ENCODE measurements at regions not wholly inside any gene's neighbourhood (a gene's known extent, or its start where the extent isn't known, plus 50 kb on each side); places are given as distances from the start of the nearest gene placed in this dataset.

DNA sequence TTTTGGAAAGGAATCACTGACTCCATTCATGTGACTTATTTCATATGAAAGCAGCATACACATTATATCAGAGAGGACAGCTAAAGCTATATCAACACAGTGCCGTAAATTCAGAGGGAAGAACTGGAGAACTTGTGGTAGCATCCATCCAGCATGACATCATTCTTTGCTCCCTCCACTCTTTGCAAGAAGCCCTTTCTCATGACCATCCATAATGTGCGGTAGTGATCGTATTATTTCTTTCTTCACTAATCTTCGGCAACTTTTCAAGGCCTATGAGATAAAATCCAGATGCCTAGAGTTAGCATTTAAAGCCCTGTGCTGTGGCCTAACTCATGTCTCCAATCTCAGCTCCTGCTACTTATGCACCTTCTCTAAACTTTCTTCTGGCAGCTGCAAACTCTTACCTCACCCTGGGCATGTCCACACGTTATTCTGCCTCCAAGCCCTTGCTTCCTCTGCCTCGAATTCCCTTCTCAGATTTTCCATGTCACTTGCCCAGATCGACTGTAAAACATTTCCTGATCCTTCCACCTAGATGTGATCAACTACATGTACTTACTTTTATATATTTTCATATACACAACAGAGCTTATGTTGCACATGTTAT lies 307.3 kb upstream of the SGCD start:
- H4K20me1 ChIP-seq (replicated peaks; ENCODE audit: control insufficient read depth, extremely low read depth, insufficient read depth, low read length) = no peaks in the 10 kb centered on the region
- H3K9ac ChIP-seq (replicated peaks; ENCODE audit: extremely low read depth, insufficient read depth, low read length) = no peak overlapping the region
- H3K9me3 ChIP-seq (replicated peaks; ENCODE audit: control insufficient read depth, insufficient read depth, low read length) = peaks cover 8% of the 10 kb centered on the region
- H3K79me2 ChIP-seq (ENCODE audit: control insufficient read depth, insufficient read depth, low read length) = no peaks in the 10 kb centered on the region
- H3K9me1 ChIP-seq (replicated peaks; ENCODE audit: control insufficient read depth, extremely low read depth, insufficient read depth, low read length) = no peaks in the 10 kb centered on the region
- no peaks in the 10 kb centered on the region for H3K27me3 ChIP-seq (ENCODE audit: control insufficient read depth in 2 of 2, insufficient read depth in 2 of 2, low read length in 2 of 2)
- TF ChIP-seq POLR2AphosphoS5 (IDR thresholded peaks at IDR 0.05; ENCODE audit: insufficient read depth, low read depth, low read length) (no peak), JUN (IDR thresholded peaks at IDR 0.05; ENCODE audit: borderline replicate concordance, insufficient read depth, insufficient read length, low read depth) (no peak), MYC (IDR thresholded peaks at IDR 0.05; ENCODE audit: low read depth, low read length) (no peak), EZH2 (IDR thresholded peaks at IDR 0.05; ENCODE audit: borderline replicate concordance, low read depth, low read length, severe bottlenecking) (no peak), FOS (IDR thresholded peaks at IDR 0.05; ENCODE audit: borderline replicate concordance, insufficient read depth, low read length) (no peak), POLR2A (IDR thresholded peaks at IDR 0.05; ENCODE audit: low read depth, low read length) (no peak), GATA2 (IDR thresholded peaks at IDR 0.05; ENCODE audit: insufficient read depth, insufficient read length, low read depth, low read length) (no peak)
- TF ChIP-seq, protein P1, sequence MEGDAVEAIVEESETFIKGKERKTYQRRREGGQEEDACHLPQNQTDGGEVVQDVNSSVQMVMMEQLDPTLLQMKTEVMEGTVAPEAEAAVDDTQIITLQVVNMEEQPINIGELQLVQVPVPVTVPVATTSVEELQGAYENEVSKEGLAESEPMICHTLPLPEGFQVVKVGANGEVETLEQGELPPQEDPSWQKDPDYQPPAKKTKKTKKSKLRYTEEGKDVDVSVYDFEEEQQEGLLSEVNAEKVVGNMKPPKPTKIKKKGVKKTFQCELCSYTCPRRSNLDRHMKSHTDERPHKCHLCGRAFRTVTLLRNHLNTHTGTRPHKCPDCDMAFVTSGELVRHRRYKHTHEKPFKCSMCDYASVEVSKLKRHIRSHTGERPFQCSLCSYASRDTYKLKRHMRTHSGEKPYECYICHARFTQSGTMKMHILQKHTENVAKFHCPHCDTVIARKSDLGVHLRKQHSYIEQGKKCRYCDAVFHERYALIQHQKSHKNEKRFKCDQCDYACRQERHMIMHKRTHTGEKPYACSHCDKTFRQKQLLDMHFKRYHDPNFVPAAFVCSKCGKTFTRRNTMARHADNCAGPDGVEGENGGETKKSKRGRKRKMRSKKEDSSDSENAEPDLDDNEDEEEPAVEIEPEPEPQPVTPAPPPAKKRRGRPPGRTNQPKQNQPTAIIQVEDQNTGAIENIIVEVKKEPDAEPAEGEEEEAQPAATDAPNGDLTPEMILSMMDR (IDR thresholded peaks at IDR 0.05; ENCODE audit: extremely low read depth in 1 of 2, insufficient read depth in 1 of 2, low read depth in 1 of 2, low read length in 2 of 2) = no peak
- TF ChIP-seq, protein P2, sequence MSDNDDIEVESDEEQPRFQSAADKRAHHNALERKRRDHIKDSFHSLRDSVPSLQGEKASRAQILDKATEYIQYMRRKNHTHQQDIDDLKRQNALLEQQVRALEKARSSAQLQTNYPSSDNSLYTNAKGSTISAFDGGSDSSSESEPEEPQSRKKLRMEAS (IDR thresholded peaks at IDR 0.05; ENCODE audit: insufficient read depth, insufficient read length) = no peak
- no peak for FAIRE-seq
- no peaks in the 10 kb centered on the region for H3K36me3 ChIP-seq (ENCODE audit: control insufficient read depth in 2 of 2, extremely low read depth in 1 of 2, insufficient read depth in 2 of 2, low read length in 2 of 2)
- intact Hi-C loops (cut with micrococcal nuclease) = no loop called here
- ChIA-PET POLR2A (no interaction called here), CTCF (no interaction called here)
- no TSS peak for BruUV-seq (replicated peaks)
- no peak overlapping the region for H2AFZ ChIP-seq (ENCODE audit: low read depth, low read length)
- H3K27ac ChIP-seq (ENCODE audit: insufficient read depth, low read depth, low read length) = no peak overlapping the region
- no peak overlapping the region for H3K4me2 ChIP-seq (ENCODE audit: insufficient read depth, low read length)
- no peak for DNase-seq (ENCODE audit: low read depth, low spot score)
- no peak overlapping the region for H3K4me3 ChIP-seq (replicated peaks in 1 of 3; ENCODE audit: insufficient read depth in 1 of 3, low read depth in 1 of 3, low read length in 3 of 3)
- dilution Hi-C loops (cut with MboI; ENCODE audit: extremely low pct_ligation_motif_present, low sequenced_read_pairs) = no loop called here
- H3K4me1 ChIP-seq (ENCODE audit: control insufficient read depth, extremely low read depth, insufficient read depth, low read length) = no peaks in the 10 kb centered on the region

Measured in endothelial cell of umbilical vein (primary cell).